Tibial artery (tissue), 4 donors: ENCODE measurements at regions not wholly inside any gene's neighbourhood (a gene's known extent, or its start where the extent isn't known, plus 50 kb on each side); places are given as distances from the start of the nearest gene placed in this dataset.

ENCODE experiments used
- DNase-seq, 2 donors: peaks; one replicate each; pipeline ENCODE4 v3.0.0-alpha.2; 2019
- H3K27ac ChIP-seq, 2 donors: fragments of 200-600 bp; sonication (generic) in 1 of 2; 1 replicate in 1 of 2; 2 replicates in 1 of 2; pipeline ENCODE4 v1.5.1; 2018 to 2019; ENCODE audit warnings: mild to moderate bottlenecking in 1 of 2
- H3K27me3 ChIP-seq, 2 donors: fragments of 200-600 bp; sonication (generic) in 1 of 2; one replicate each; pipeline versions ENCODE4 v1.5.1 to v1.6.0; 2016 to 2019
- H3K36me3 ChIP-seq, 3 donors: fragments of 200-600 bp; sonication (generic) in 2 of 3; one replicate each; pipeline ENCODE4 v1.5.1; 2016 to 2019; ENCODE audit warnings: mild to moderate bottlenecking in 2 of 3
- H3K4me1 ChIP-seq, 4 donors: fragments of 200-600 bp; sonication (generic) in 2 of 4; 1 replicate in 3 of 4; 2 replicates in 1 of 4; pipeline ENCODE4 v1.5.1; 2016 to 2019
- H3K4me3 ChIP-seq, 2 donors: fragments of 200-600 bp; sonication (generic) in 1 of 2; 1 replicate in 1 of 2; 2 replicates in 1 of 2; pipeline ENCODE4 v1.5.1; 2018 to 2019; ENCODE audit warnings: mild to moderate bottlenecking in 2 of 2
- H3K9me3 ChIP-seq, 3 donors: fragments of 200-600 bp; sonication (generic) in 1 of 3; one replicate each; pipeline ENCODE4 v1.5.1; 2016 to 2019
- intact Hi-C: fragments of 100-400 bp; cut with DNase I; formaldehyde crosslinking; loops from one replicate; pipeline ENCODE4 v1.15.0; 2023; ENCODE audit warnings: low total_unique reads
- TF ChIP-seq, protein P1 (sequence below), 2 experiments: fragments of 200-600 bp in 1 of 2; fragments of 450-650 bp in 1 of 2; IDR thresholded peaks; one replicate each; pipeline ENCODE4 v1.5.1; 2017 to 2019; ENCODE audit warnings: antibody characterized with exemption in 2 of 2, mild to moderate bottlenecking in 1 of 2, moderate library complexity in 1 of 2

- no peak for DNase-seq
- intact Hi-C loops = loop anchor here (10.0 kb wide), 1 partner anchor 56 kb away; no protein-coding TSS in a partner anchor
- H3K4me3 ChIP-seq = no peak overlapping the region
- H3K27me3 ChIP-seq = no peaks in the 10 kb centered on the region
- no peaks in the 10 kb centered on the region for H3K9me3 ChIP-seq
- no peak overlapping the region for H3K27ac ChIP-seq
- H3K4me1 ChIP-seq = peaks cover 0 to 4% (median 0%) of the 10 kb centered on the region in 4 donors
- TF ChIP-seq, protein P1, sequence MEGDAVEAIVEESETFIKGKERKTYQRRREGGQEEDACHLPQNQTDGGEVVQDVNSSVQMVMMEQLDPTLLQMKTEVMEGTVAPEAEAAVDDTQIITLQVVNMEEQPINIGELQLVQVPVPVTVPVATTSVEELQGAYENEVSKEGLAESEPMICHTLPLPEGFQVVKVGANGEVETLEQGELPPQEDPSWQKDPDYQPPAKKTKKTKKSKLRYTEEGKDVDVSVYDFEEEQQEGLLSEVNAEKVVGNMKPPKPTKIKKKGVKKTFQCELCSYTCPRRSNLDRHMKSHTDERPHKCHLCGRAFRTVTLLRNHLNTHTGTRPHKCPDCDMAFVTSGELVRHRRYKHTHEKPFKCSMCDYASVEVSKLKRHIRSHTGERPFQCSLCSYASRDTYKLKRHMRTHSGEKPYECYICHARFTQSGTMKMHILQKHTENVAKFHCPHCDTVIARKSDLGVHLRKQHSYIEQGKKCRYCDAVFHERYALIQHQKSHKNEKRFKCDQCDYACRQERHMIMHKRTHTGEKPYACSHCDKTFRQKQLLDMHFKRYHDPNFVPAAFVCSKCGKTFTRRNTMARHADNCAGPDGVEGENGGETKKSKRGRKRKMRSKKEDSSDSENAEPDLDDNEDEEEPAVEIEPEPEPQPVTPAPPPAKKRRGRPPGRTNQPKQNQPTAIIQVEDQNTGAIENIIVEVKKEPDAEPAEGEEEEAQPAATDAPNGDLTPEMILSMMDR (IDR thresholded peaks at IDR 0.05) = no peak
- H3K36me3 ChIP-seq = no peaks in the 10 kb centered on the region
Observed at GRCh38 chr11:103730131-103730940, 306.1 kb upstream of the DDI1 start.

DNA sequence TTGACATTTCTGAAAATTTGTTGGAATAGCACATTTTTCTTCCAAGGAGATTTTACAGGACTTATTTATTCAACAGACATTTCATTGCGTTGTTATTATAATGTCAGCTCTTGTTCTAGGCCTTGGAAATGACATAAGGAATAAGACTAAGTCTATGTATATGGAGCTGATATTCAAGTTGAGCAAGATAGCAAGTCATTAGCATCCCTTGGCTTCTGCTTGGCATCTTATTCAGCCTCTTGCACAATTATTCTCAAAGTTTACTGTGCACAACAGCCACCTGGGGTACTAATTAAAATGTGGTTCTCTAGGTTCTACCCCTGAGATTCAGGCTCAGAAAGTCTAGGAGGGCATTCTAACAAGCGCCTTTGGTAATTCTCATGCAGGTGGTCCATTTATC, 304.8 kb upstream of the DDI1 start:
- Histone ChIP-seq H3K9me3 (no peaks in the 10 kb centered on the region), H3K27ac (no peak overlapping the region), H3K4me1 (peaks cover 0 to 4% (median under 1%) of the 10 kb centered on the region in 4 donors), H3K4me3 (no peak overlapping the region), H3K36me3 (no peaks in the 10 kb centered on the region), H3K27me3 (no peaks in the 10 kb centered on the region)
- no peak for DNase-seq
- intact Hi-C loops = loop anchor here (10.0 kb wide), 1 partner anchor 57 kb away; no protein-coding TSS in a partner anchor
- TF ChIP-seq, protein P1 (IDR thresholded peaks at IDR 0.05) = no peak

DNA sequence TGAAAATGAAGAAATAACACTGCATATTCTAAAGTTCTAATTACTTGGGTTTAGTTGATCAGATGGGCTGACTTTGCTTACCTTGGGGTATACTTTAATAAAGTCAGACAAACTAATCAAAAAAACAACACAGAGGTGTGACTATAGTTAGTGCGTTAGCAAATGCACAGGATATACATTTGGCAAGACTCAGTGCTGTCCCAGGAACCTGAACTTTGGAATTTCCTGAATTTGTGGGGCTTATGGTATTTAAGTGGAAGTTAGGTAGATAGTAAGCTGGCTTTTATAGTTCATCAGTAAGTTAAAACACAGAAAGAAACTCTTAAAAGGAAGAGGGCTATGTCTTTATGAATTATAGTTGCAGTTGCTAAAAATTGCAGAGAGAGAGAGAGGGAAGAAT, 302.6 kb upstream of the DDI1 start:
- Histone ChIP-seq H3K4me3 (no peak overlapping the region), H3K27me3 (no peaks in the 10 kb centered on the region), H3K36me3 (no peaks in the 10 kb centered on the region), H3K4me1 (peaks cover 0 to 7% (median 2%) of the 10 kb centered on the region in 4 donors), H3K9me3 (no peaks in the 10 kb centered on the region), H3K27ac (no peak overlapping the region)
- DNase-seq = no peak
- TF ChIP-seq, protein P1 (IDR thresholded peaks at IDR 0.05) = no peak
- intact Hi-C loops = loop anchor here (10.0 kb wide), 1 partner anchor 59 kb away; no protein-coding TSS in a partner anchor

- Histone ChIP-seq H3K4me1 (peaks cover 0 to 7% (median 0%) of the 10 kb centered on the region in 4 donors), H3K4me3 (no peak overlapping the region), H3K27ac (no peak overlapping the region), H3K9me3 (no peaks in the 10 kb centered on the region), H3K27me3 (no peaks in the 10 kb centered on the region), H3K36me3 (no peaks in the 10 kb centered on the region)
- TF ChIP-seq, protein P1 (IDR thresholded peaks at IDR 0.05) = no peak
- DNase-seq = no peak
- intact Hi-C loops = loop anchor here (10.0 kb wide), 1 partner anchor 61 kb away; no protein-coding TSS in a partner anchor
Observed at GRCh38 chr11:103735497-103736032, 300.9 kb upstream of the DDI1 start.

GRCh38 chr11:103736315-103737036, 300.0 kb upstream of the DDI1 start:
- Histone ChIP-seq H3K4me3 (no peak overlapping the region), H3K27me3 (no peaks in the 10 kb centered on the region), H3K4me1 (peaks cover 0 to 7% (median 0%) of the 10 kb centered on the region in 4 donors), H3K36me3 (no peaks in the 10 kb centered on the region), H3K27ac (no peak overlapping the region), H3K9me3 (no peaks in the 10 kb centered on the region)
- TF ChIP-seq, protein P1 (IDR thresholded peaks at IDR 0.05) = no peak
- DNase-seq = no peak
- intact Hi-C loops = loop anchor here (10.0 kb wide), 1 partner anchor 62 kb away; no protein-coding TSS in a partner anchor
